ENCODE measurements at regions not wholly inside any gene's neighbourhood (a gene's known extent, or its start where the extent isn't known, plus 50 kb on each side); places are given as distances from the start of the nearest gene placed in this dataset.
"Not testable (repeated sequence)": the region's sequence is repeated elsewhere in the genome, so short reads cannot be mapped to it uniquely, and the experiment has no call there.

DNA sequence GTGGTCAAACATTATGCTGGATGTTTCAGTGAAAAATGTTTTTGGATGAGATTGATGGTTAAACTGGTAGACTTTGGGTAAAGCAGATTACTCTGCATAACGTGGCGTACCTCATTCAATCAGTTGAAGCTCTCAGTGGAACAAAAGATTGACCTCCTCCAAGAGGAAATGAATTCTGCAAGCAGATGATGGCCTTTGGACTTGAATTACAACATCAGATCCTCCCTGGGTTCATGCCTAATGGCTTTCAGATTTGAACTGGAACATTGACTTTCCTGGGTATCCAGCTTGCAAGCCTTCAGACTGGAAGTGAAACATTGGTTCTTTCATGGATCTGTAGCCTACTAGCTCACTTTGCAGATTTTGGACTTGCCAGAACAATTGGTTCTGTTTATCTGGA lies 169.3 kb upstream of the MALRD1 start:
- no peaks in the 10 kb centered on the region for H3K9me3 Mint-ChIP-seq (ENCODE audit: insufficient read depth)
- POLR2A ChIA-PET = no interaction called here
- no peaks in the 10 kb centered on the region for H3K4me1 Mint-ChIP-seq (ENCODE audit: low read depth)
- DNase-seq = no peak
- H3K27me3 Mint-ChIP-seq (ENCODE audit: low read depth) = no peaks in the 10 kb centered on the region
- CTCF ChIA-PET = no interaction called here
- no peak overlapping the region for H3K27ac Mint-ChIP-seq
- H3K4me3 Mint-ChIP-seq = no peak overlapping the region
- no peaks in the 10 kb centered on the region for H3K36me3 Mint-ChIP-seq (ENCODE audit: low read depth)
- ATAC-seq = no peak

DNA sequence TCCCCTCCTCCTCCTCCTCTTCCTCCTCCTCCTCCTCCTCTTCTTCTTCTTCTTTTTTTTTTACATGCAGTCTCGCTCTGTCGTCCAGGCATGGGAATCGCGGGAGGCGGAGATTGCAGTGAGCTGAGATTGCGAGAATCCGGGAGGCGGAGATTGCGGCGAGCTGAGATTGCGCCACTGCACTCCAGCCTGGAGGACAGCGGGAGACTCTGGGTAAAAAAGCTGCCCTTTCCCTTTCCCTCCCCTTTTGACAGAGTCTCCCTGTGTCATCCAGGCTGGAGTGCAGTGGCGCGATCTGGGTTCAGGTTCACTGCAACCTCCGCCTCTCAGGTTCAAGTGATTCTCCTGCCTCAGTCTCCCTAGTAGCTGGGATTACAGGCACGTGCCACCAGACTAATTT lies 168.1 kb upstream of the MALRD1 start:
- Mint-ChIP-seq H3K4me1 (ENCODE audit: low read depth) (no peaks in the 10 kb centered on the region), H3K27ac (no peak overlapping the region), H3K36me3 (ENCODE audit: low read depth) (no peaks in the 10 kb centered on the region), H3K27me3 (ENCODE audit: low read depth) (no peaks in the 10 kb centered on the region), H3K4me3 (no peak overlapping the region), H3K9me3 (ENCODE audit: insufficient read depth) (no peaks in the 10 kb centered on the region)
- ChIA-PET CTCF (no interaction called here), POLR2A (no interaction called here)
- no peak for DNase-seq
- ATAC-seq = no peak

DNA sequence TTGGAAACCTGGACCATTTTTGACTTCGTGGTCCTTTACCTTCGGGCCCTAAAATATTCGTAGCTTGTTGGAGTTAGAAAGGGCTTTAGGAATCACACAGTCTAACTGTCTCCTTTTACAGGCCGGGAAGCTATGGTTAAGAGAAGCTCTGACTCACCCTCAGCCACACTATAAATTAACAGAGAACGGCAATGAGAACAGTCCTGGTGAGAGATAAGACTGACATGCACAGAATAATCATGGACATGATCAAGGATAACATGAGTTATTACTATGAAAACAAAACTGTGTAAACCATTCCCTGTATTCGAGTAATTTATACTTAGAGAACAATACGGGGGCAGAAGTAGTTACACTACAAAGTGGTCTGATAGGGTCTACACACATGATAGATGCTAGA lies 162.5 kb upstream of the MALRD1 start:
- Mint-ChIP-seq H3K36me3 (ENCODE audit: low read depth) (no peaks in the 10 kb centered on the region), H3K27me3 (ENCODE audit: low read depth) (no peaks in the 10 kb centered on the region), H3K9me3 (ENCODE audit: insufficient read depth) (no peaks in the 10 kb centered on the region), H3K27ac (no peak overlapping the region), H3K4me1 (ENCODE audit: low read depth) (no peaks in the 10 kb centered on the region), H3K4me3 (no peak overlapping the region)
- POLR2A ChIA-PET = no interaction called here
- ATAC-seq (no peak), DNase-seq (no peak)
- CTCF ChIA-PET = no interaction called here

DNA sequence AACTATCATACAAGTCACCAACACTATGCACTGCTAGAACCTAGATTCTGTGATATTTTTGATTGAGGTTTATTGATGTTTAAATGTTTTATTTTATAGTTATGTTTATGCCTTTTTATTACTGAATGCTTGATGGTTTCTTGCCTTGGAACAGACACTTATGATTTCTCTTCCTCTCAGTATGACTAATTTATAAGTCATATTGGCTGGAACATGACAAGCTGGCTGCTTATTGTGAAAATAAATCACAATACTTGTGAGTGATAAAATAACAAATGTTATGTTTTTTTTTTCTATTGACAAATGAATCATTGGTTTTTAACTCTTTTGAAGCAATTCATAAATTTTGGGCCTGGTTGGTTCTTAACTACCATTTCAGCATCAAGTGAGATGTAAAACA lies 142.0 kb upstream of the MALRD1 start:
- no peak overlapping the region for H3K27ac Mint-ChIP-seq
- no peak overlapping the region for H3K4me3 Mint-ChIP-seq
- no peaks in the 10 kb centered on the region for H3K36me3 Mint-ChIP-seq (ENCODE audit: low read depth)
- ATAC-seq (no peak), DNase-seq (no peak)
- peaks cover 3% of the 10 kb centered on the region for H3K9me3 Mint-ChIP-seq (ENCODE audit: insufficient read depth)
- CTCF ChIA-PET = no interaction called here
- no peaks in the 10 kb centered on the region for H3K4me1 Mint-ChIP-seq (ENCODE audit: low read depth)
- POLR2A ChIA-PET = no interaction called here
- H3K27me3 Mint-ChIP-seq (ENCODE audit: low read depth) = no peaks in the 10 kb centered on the region

DNA sequence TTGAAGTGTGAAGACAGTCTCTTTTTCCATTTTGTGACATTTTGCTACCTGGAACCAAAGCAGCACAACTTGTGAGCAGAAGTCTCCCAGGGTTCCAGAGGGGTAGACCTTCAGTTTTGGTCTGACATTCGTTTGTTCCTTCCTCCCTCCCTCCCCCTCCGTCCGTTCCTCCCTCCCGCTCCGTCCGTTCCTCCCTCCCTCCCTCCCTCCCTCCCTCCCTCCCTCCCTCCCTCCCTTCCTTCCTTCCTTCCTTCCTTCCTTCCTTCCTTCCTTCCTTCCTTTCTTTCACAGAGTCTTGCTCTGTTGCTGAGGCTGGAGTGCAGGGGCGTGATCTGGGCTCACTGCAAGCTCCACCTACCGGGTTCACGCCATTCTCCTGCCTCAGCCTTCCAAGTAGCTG lies 131.2 kb upstream of the MALRD1 start:
- not testable (repeated sequence) for H3K4me3 Mint-ChIP-seq; H3K27me3 Mint-ChIP-seq (ENCODE audit: low read depth); ATAC-seq

DNA sequence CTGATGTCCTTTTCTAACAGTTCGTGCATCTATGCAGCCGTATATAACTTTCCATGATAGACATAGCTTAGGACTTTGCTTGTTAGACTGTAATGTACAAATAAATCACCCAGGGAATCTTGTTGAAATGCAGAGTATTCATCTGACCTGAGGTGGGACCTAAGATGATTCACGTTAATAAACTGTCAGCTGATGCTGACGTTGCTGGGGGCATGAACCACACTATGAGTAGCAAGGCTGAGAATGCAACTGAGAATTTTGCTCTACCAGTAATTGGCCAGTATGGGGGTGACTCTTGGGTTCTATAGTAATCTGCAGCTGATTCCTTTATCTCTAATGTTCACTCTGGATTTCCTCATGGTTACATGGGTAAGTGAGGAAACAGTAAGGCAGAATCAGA lies 130.1 kb upstream of the MALRD1 start:
- H3K4me3 Mint-ChIP-seq = no peak overlapping the region
- POLR2A ChIA-PET = no interaction called here
- CTCF ChIA-PET = no interaction called here
- peaks cover 5% of the 10 kb centered on the region for H3K9me3 Mint-ChIP-seq (ENCODE audit: insufficient read depth)
- H3K4me1 Mint-ChIP-seq (ENCODE audit: low read depth) = no peaks in the 10 kb centered on the region
- ATAC-seq (no peak), DNase-seq (no peak)
- no peaks in the 10 kb centered on the region for H3K36me3 Mint-ChIP-seq (ENCODE audit: low read depth)
- no peaks in the 10 kb centered on the region for H3K27me3 Mint-ChIP-seq (ENCODE audit: low read depth)
- H3K27ac Mint-ChIP-seq = no peak overlapping the region

More for the DNA sequence above, 131.2 kb upstream of the MALRD1 start:
- H3K4me1 Mint-ChIP-seq (ENCODE audit: low read depth); DNase-seq; H3K27ac Mint-ChIP-seq; CTCF ChIA-PET; H3K9me3 Mint-ChIP-seq (ENCODE audit: insufficient read depth); H3K36me3 Mint-ChIP-seq (ENCODE audit: low read depth); POLR2A ChIA-PET: not testable (repeated sequence)

DNA sequence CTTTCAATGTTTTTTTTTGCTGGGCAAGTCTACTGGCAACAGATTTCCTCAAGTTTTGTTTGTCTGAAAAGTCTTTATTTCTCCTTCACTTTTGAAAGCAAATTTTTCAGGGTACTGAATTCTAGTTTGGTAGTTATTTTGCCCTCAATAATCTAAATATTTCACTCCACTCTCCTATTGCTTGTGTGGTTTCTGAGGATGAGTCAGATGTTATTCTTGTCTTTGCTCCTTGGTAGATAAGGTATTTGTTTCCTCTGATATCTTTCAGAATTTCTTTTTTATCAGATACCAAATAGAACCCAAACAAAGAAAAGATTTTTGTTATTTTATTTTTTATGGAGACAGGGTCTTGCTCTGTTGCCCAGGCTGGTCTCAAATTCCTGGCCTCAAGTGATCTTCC lies 99.2 kb upstream of the MALRD1 start:
- POLR2A ChIA-PET = no interaction called here
- Mint-ChIP-seq H3K27ac (no peak overlapping the region), H3K27me3 (ENCODE audit: low read depth) (no peaks in the 10 kb centered on the region), H3K4me1 (ENCODE audit: low read depth) (no peaks in the 10 kb centered on the region), H3K36me3 (ENCODE audit: low read depth) (no peaks in the 10 kb centered on the region), H3K4me3 (no peak overlapping the region), H3K9me3 (ENCODE audit: insufficient read depth) (peaks cover 8% of the 10 kb centered on the region)
- CTCF ChIA-PET = no interaction called here
- DNase-seq = no peak
- no peak for ATAC-seq

DNA sequence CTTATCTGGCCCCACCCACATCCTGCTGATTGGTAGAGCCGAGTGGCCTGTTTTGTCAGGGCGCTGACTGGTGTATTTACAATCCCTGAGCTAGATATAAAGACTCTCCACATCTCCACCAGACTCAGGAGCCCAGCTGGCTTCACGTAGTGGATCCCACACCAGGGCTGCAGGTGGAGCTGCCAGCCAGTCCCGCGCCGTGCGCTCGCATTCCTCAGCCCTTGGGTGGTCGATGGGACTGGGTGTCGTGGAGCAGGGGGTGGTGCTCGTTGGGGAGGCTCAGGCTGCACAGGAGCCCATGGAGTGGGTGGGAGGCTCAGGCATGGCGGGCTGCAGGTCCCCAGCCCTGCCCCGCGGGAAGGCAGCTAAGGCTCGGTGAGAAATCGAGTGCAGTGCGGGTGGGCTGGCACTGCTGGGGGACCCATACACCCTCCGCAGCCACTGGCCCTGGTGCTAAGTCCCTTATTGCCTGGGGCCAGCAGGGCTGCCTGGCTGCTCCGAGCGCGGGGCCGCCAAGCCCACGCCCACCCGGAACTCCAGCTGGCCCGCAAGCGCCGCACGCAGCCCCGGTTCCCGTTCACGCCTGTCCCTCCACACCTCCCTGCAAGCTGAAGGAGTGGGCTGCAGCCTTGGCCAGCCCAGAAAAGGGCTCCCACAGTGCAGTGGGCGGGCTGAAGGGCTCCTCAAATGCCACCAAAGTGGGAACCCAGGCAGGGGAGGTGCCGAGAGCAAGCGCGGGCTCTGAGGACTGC lies 97.4 kb upstream of the MALRD1 start:
- H3K27ac Mint-ChIP-seq; H3K36me3 Mint-ChIP-seq (ENCODE audit: low read depth); ATAC-seq; H3K4me3 Mint-ChIP-seq; H3K9me3 Mint-ChIP-seq (ENCODE audit: insufficient read depth); POLR2A ChIA-PET; H3K27me3 Mint-ChIP-seq (ENCODE audit: low read depth); CTCF ChIA-PET; H3K4me1 Mint-ChIP-seq (ENCODE audit: low read depth); DNase-seq: not testable (repeated sequence)

DNA sequence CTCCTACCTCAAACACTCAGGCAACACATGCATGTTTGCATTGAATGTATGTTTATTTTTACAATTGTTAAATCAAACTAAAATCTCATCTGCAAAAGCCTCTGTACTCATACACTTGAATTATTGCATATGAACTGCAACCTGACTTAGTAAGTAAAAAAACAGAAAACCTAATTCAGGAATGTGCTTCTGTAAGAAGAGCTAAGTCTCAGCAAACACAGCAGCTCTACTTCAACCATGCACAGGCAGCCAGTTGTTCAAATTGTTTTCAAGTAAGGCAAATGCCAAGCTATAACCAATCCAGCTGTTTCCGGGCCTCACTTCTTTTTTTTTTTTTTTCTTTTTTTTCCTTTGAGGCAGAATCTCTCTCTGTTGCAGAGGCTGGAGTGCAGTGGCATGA lies 93.5 kb upstream of the MALRD1 start:
- Mint-ChIP-seq H3K27me3 (ENCODE audit: low read depth) (no peaks in the 10 kb centered on the region), H3K4me1 (ENCODE audit: low read depth) (no peaks in the 10 kb centered on the region), H3K4me3 (no peak overlapping the region), H3K27ac (no peak overlapping the region), H3K36me3 (ENCODE audit: low read depth) (no peaks in the 10 kb centered on the region), H3K9me3 (ENCODE audit: insufficient read depth) (no peaks in the 10 kb centered on the region)
- ATAC-seq (no peak), DNase-seq (no peak)
- ChIA-PET POLR2A (no interaction called here), CTCF (no interaction called here)

DNA sequence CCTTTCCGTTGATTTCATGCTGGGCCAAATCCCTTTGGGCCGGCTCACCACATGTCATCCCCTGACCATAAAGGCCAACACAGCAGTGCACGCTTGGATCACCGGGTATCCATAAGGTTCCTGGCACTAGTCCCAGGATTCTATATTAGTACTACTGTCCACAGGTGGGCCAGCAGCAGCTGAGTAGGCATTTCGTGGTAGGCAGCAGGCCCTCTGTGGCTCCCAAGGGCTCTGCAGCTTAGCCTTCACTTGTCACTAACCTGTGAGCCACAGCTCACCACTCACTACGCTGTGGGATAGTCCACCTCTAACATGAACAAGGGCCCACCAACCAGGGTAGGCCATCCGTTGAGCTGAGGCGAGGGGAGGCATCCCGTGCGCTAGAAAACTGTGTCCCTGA lies 89.2 kb upstream of the MALRD1 start:
- Mint-ChIP-seq H3K27ac (no peak overlapping the region), H3K27me3 (ENCODE audit: low read depth) (no peaks in the 10 kb centered on the region), H3K4me3 (no peak overlapping the region), H3K9me3 (ENCODE audit: insufficient read depth) (peaks cover 6% of the 10 kb centered on the region), H3K36me3 (ENCODE audit: low read depth) (no peaks in the 10 kb centered on the region), H3K4me1 (ENCODE audit: low read depth) (no peaks in the 10 kb centered on the region)
- CTCF ChIA-PET = no interaction called here
- ATAC-seq (no peak), DNase-seq (no peak)
- POLR2A ChIA-PET = interaction anchor here (0.6 kb wide), 1 partner anchor 1423 kb away, joined by 3 read pairs; no protein-coding TSS in a partner anchor

DNA sequence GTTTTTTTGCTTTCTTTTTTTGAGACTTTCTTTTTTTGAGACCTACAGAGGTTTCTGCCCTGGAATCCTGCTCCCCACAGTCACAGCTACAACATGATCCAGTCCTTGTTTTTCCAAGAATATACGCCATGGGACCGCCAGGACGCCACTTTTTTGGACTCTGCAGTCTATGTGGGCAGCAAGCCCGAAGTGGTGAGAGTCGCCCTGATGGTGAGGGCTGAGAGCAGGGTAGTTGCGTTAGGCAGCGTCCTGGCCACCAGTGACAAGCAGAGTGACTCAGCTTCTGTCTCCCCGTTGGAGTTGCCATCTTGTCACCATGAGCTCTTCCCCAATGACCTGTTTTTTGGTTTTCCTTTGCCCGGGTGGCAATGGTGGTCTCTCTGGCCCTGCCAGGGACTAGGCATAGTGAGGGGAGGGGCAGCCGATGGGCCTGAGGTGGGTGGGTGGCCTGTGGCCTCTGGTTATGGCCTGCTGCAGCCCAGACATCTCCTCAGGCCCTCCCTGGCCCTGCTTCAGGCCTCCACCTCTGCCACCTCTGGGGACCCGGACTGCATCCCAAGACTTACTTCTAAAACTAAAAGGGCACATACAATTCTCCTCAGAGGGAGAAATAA lies 88.0 kb upstream of the MALRD1 start:
- Mint-ChIP-seq H3K4me1 (ENCODE audit: low read depth) (no peaks in the 10 kb centered on the region), H3K27me3 (ENCODE audit: low read depth) (no peaks in the 10 kb centered on the region), H3K36me3 (ENCODE audit: low read depth) (no peaks in the 10 kb centered on the region), H3K9me3 (ENCODE audit: insufficient read depth) (peaks cover 6% of the 10 kb centered on the region), H3K4me3 (no peak overlapping the region), H3K27ac (no peak overlapping the region)
- no peak for DNase-seq
- CTCF ChIA-PET = no interaction called here
- POLR2A ChIA-PET = no interaction called here
- no peak for ATAC-seq

DNA sequence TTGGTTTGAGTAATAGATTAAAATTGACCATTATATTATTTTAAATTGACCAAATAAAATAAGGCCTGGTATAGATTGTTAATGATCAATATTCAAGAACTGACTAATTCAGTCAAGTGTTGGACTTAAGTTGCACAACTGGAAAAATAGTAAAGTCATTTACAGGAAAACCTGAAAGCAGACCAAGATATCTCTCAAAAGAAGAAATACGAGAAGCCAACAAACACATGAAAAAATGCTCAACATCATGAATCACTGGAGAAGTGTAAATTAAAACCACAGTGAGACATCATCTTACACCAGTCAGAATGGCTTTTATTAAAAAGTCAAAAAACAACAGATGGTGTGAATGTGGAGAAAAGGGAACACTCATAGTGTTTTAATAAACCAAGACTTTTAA lies 80.4 kb upstream of the MALRD1 start:
- H3K4me3 Mint-ChIP-seq = no peak overlapping the region
- no peaks in the 10 kb centered on the region for H3K9me3 Mint-ChIP-seq (ENCODE audit: insufficient read depth)
- ChIA-PET POLR2A (no interaction called here), CTCF (no interaction called here)
- no peaks in the 10 kb centered on the region for H3K4me1 Mint-ChIP-seq (ENCODE audit: low read depth)
- no peak for DNase-seq
- no peaks in the 10 kb centered on the region for H3K36me3 Mint-ChIP-seq (ENCODE audit: low read depth)
- ATAC-seq = no peak
- H3K27me3 Mint-ChIP-seq (ENCODE audit: low read depth) = no peaks in the 10 kb centered on the region
- no peak overlapping the region for H3K27ac Mint-ChIP-seq

DNA sequence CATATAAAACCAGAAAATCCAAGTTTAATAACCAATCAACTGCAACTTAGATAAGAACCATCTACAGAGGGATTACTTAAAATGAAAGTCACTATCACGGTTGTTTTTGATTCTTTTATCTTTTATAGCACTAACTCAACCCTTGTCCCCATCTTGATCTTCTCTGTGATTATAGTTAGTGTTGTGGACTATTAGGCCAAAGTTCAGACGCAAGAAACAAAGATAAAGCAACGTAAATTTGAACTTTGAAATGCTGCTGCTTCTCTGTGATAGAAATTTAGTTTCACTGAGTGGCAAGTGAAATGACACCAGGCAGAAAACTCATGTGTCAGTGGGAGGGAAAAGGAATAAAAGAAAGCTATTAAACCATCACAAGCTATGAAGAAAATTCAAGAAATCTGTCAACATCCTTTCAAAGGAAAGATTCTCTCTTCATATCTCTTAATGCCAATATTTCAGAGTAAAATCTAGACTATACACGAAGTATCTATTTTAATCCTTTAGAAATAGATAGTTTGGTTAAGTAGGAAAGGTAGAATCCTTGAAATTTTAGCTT lies 71.8 kb upstream of the MALRD1 start:
- POLR2A ChIA-PET = no interaction called here
- H3K4me1 Mint-ChIP-seq (ENCODE audit: low read depth) = no peaks in the 10 kb centered on the region
- no peak for DNase-seq
- no peak overlapping the region for H3K27ac Mint-ChIP-seq
- no peaks in the 10 kb centered on the region for H3K27me3 Mint-ChIP-seq (ENCODE audit: low read depth)
- no peak overlapping the region for H3K4me3 Mint-ChIP-seq
- no peak for ATAC-seq
- CTCF ChIA-PET = no interaction called here
- no peaks in the 10 kb centered on the region for H3K36me3 Mint-ChIP-seq (ENCODE audit: low read depth)
- H3K9me3 Mint-ChIP-seq (ENCODE audit: insufficient read depth) = no peaks in the 10 kb centered on the region
